ENCODE measurements at regions not wholly inside any gene's neighbourhood (a gene's known extent, or its start where the extent isn't known, plus 50 kb on each side); places are given as distances from the start of the nearest gene placed in this dataset.

GRCh38 chr5:152551061-152551460 lies 146.0 kb upstream of the NMUR2 start:
- no peak overlapping the region for H3K27ac ChIP-seq (ENCODE audit: low read depth in 1 of 2, low read length in 2 of 2)
- no peak for TF ChIP-seq CTCF (IDR thresholded peaks at IDR 0.05)
- H3K4me2 ChIP-seq (replicated peaks; ENCODE audit: extremely low read depth, low read length, poor library complexity, severe bottlenecking) = no peak overlapping the region
- Mint-ChIP-seq H3K4me3 (no peak overlapping the region), H3K4me1 (no peaks in the 10 kb centered on the region), H3K36me3 (no peaks in the 10 kb centered on the region), H3K27ac (no peak overlapping the region), H3K27me3 (ENCODE audit: low read depth in 3 of 3) (peaks cover 0 to 4% (median 3%) of the 10 kb centered on the region in 3 donors), H3K9me3 (peaks cover 0 to 2% (median 0%) of the 10 kb centered on the region in 7 donors)
- H3K4me3 ChIP-seq (replicated peaks in 1 of 3; ENCODE audit: low read depth in 2 of 3, low read length in 3 of 3) = no peak overlapping the region
- no peaks in the 10 kb centered on the region for H4K20me1 ChIP-seq (ENCODE audit: insufficient read depth, low read length)
- intact Hi-C loops (cut with micrococcal nuclease) = no loop called here
- no peaks in the 10 kb centered on the region for H3K4me1 ChIP-seq (ENCODE audit: control insufficient read depth in 1 of 2, insufficient read depth in 2 of 2, low read length in 2 of 2)
- no peak overlapping the region for H2AFZ ChIP-seq (ENCODE audit: insufficient read depth, low read depth, low read length, poor library complexity, severe bottlenecking)
- no peaks in the 10 kb centered on the region for H3K27me3 ChIP-seq (ENCODE audit: control insufficient read depth in 2 of 2, insufficient read depth in 2 of 2, low read length in 2 of 2)
- no peak for DNase-seq
- no peaks in the 10 kb centered on the region for H3K9me3 ChIP-seq (replicated peaks in 1 of 2; ENCODE audit: control insufficient read depth in 1 of 2, insufficient read depth in 1 of 2, low read length in 2 of 2)
- H3K79me2 ChIP-seq (ENCODE audit: insufficient read depth, low read length) = no peaks in the 10 kb centered on the region
- no peaks in the 10 kb centered on the region for H3K36me3 ChIP-seq (replicated peaks in 1 of 2; ENCODE audit: control insufficient read depth in 1 of 2, insufficient read depth in 2 of 2, low read length in 2 of 2)
- no peak overlapping the region for H3K9ac ChIP-seq (ENCODE audit: insufficient read depth, low read length, poor library complexity, severe bottlenecking)

GRCh38 chr5:152556784-152557183 lies 151.7 kb upstream of the NMUR2 start:
- no peaks in the 10 kb centered on the region for H4K20me1 ChIP-seq (ENCODE audit: insufficient read depth, low read length)
- no peak overlapping the region for H3K4me3 ChIP-seq (replicated peaks in 1 of 3; ENCODE audit: low read depth in 2 of 3, low read length in 3 of 3)
- H3K4me1 ChIP-seq (ENCODE audit: control insufficient read depth in 1 of 2, insufficient read depth in 2 of 2, low read length in 2 of 2) = no peaks in the 10 kb centered on the region
- no peak overlapping the region for H3K4me2 ChIP-seq (replicated peaks; ENCODE audit: extremely low read depth, low read length, poor library complexity, severe bottlenecking)
- H3K79me2 ChIP-seq (ENCODE audit: insufficient read depth, low read length) = no peaks in the 10 kb centered on the region
- H3K9me3 ChIP-seq (replicated peaks in 1 of 2; ENCODE audit: control insufficient read depth in 1 of 2, insufficient read depth in 1 of 2, low read length in 2 of 2) = no peaks in the 10 kb centered on the region
- Mint-ChIP-seq H3K4me3 (no peak overlapping the region), H3K9me3 (no peaks in the 10 kb centered on the region), H3K27ac (no peak overlapping the region), H3K36me3 (no peaks in the 10 kb centered on the region), H3K27me3 (ENCODE audit: low read depth in 3 of 3) (peaks cover 0 to 4% (median 4%) of the 10 kb centered on the region in 3 donors), H3K4me1 (no peaks in the 10 kb centered on the region)
- intact Hi-C loops (cut with micrococcal nuclease) = no loop called here
- no peak overlapping the region for H3K9ac ChIP-seq (ENCODE audit: insufficient read depth, low read length, poor library complexity, severe bottlenecking)
- 59% methylated on average over 3 of the region's 4 CpGs for WGBS (ENCODE audit: insufficient coverage)
- H3K36me3 ChIP-seq (replicated peaks in 1 of 2; ENCODE audit: control insufficient read depth in 1 of 2, insufficient read depth in 2 of 2, low read length in 2 of 2) = no peaks in the 10 kb centered on the region
- no peak for TF ChIP-seq CTCF (IDR thresholded peaks at IDR 0.05)
- H3K27me3 ChIP-seq (ENCODE audit: control insufficient read depth in 2 of 2, insufficient read depth in 2 of 2, low read length in 2 of 2) = no peaks in the 10 kb centered on the region
- no peak for DNase-seq
- no peak overlapping the region for H3K27ac ChIP-seq (ENCODE audit: low read depth in 1 of 2, low read length in 2 of 2)
- H2AFZ ChIP-seq (ENCODE audit: insufficient read depth, low read depth, low read length, poor library complexity, severe bottlenecking) = no peak overlapping the region
